ENCODE measurements at regions not wholly inside any gene's neighbourhood (a gene's known extent, or its start where the extent isn't known, plus 50 kb on each side); places are given as distances from the start of the nearest gene placed in this dataset.

GRCh38 chr2:180690611-180691010 lies 289.8 kb upstream of the UBE2E3 start:
- Mint-ChIP-seq H3K36me3 (ENCODE audit: low read depth) (no peaks in the 10 kb centered on the region), H3K9me3 (no peaks in the 10 kb centered on the region)

GRCh38 chr2:180682871-180683270 lies 297.5 kb upstream of the UBE2E3 start:
- Mint-ChIP-seq H3K27ac (ENCODE audit: unreplicated experiment) (no peak overlapping the region), H3K4me1 (peaks cover 7% of the 10 kb centered on the region), H3K4me3 (no peak overlapping the region), H3K36me3 (ENCODE audit: low read depth) (no peaks in the 10 kb centered on the region), H3K9me3 (no peaks in the 10 kb centered on the region), H3K27me3 (ENCODE audit: low read depth) (no peaks in the 10 kb centered on the region)
- DNase-seq (ENCODE audit: low read depth, low spot score), result no peak
- no peak for TF ChIP-seq CTCF (conservative IDR thresholded peaks at IDR 0.05)

More at GRCh38 chr2:180690611-180691010, 289.8 kb upstream of the UBE2E3 start:
- no peak for DNase-seq (ENCODE audit: low read depth, low spot score)
- H3K27ac Mint-ChIP-seq (ENCODE audit: unreplicated experiment), result no peak overlapping the region
- H3K27me3 Mint-ChIP-seq (ENCODE audit: low read depth), result no peaks in the 10 kb centered on the region
- no peak overlapping the region for H3K4me3 Mint-ChIP-seq
- H3K4me1 Mint-ChIP-seq, result peaks cover 4% of the 10 kb centered on the region
- TF ChIP-seq CTCF (conservative IDR thresholded peaks at IDR 0.05), result no peak

- peaks cover 7% of the 10 kb centered on the region for H3K4me1 Mint-ChIP-seq
- H3K36me3 Mint-ChIP-seq (ENCODE audit: low read depth), result no peaks in the 10 kb centered on the region
- TF ChIP-seq CTCF (conservative IDR thresholded peaks at IDR 0.05), result no peak
- H3K27me3 Mint-ChIP-seq (ENCODE audit: low read depth), result no peaks in the 10 kb centered on the region
- H3K27ac Mint-ChIP-seq (ENCODE audit: unreplicated experiment), result no peak overlapping the region
- no peak for DNase-seq (ENCODE audit: low read depth, low spot score)
- no peak overlapping the region for H3K4me3 Mint-ChIP-seq
- H3K9me3 Mint-ChIP-seq, result no peaks in the 10 kb centered on the region
Measured at GRCh38 chr2:180679693-180680092, 300.7 kb upstream of the UBE2E3 start.

GRCh38 chr2:180678625-180678972 lies 301.8 kb upstream of the UBE2E3 start:
- no peak overlapping the region for H3K27ac Mint-ChIP-seq (ENCODE audit: unreplicated experiment)
- no peak for DNase-seq (ENCODE audit: low read depth, low spot score)
- no peaks in the 10 kb centered on the region for H3K27me3 Mint-ChIP-seq (ENCODE audit: low read depth)
- TF ChIP-seq CTCF (conservative IDR thresholded peaks at IDR 0.05), result no peak
- peaks cover 7% of the 10 kb centered on the region for H3K4me1 Mint-ChIP-seq
- H3K36me3 Mint-ChIP-seq (ENCODE audit: low read depth), result no peaks in the 10 kb centered on the region
- H3K4me3 Mint-ChIP-seq, result no peak overlapping the region
- no peaks in the 10 kb centered on the region for H3K9me3 Mint-ChIP-seq

GRCh38 chr2:180677930-180678624 lies 302.3 kb upstream of the UBE2E3 start:
- Mint-ChIP-seq H3K4me1 (peaks cover 7% of the 10 kb centered on the region), H3K4me3 (no peak overlapping the region), H3K9me3 (no peaks in the 10 kb centered on the region), H3K27ac (ENCODE audit: unreplicated experiment) (no peak overlapping the region), H3K36me3 (ENCODE audit: low read depth) (no peaks in the 10 kb centered on the region), H3K27me3 (ENCODE audit: low read depth) (no peaks in the 10 kb centered on the region)
- no peak for TF ChIP-seq CTCF (conservative IDR thresholded peaks at IDR 0.05)
- DNase-seq (ENCODE audit: low read depth, low spot score), result no peak
